ENCODE measurements at regions not wholly inside any gene's neighbourhood (a gene's known extent, or its start where the extent isn't known, plus 50 kb on each side); places are given as distances from the start of the nearest gene placed in this dataset.
A peak's percentile ranks its signal among the peaks of the same experiment; 100 is the strongest.

GRCh38 chr10:4661511-4662255 is 164.3 kb upstream of the AKR1E2 start:
- Histone ChIP-seq H3K36me3 (ENCODE audit: control insufficient read depth, insufficient read depth, low read length) (no peaks in the 10 kb centered on the region), H3K27me3 (ENCODE audit: control insufficient read depth, insufficient read depth, low read length) (no peaks in the 10 kb centered on the region), H3K4me3 (ENCODE audit: low read depth, low read length) (no peak overlapping the region)
- no peak for DNase-seq (ENCODE audit: low read depth)
- ChIA-PET POLR2A (no interaction called here), CTCF (no interaction called here)
- no peak for TF ChIP-seq CTCF (IDR thresholded peaks at IDR 0.05; ENCODE audit: insufficient read depth, low read depth, low read length)

GRCh38 chr10:4658777-4659176 is 167.2 kb upstream of the AKR1E2 start:
- DNase-seq (ENCODE audit: low read depth) = no peak
- POLR2A ChIA-PET = no interaction called here
- TF ChIP-seq CTCF (IDR thresholded peaks at IDR 0.05; ENCODE audit: insufficient read depth, low read depth, low read length) = no peak
- no peaks in the 10 kb centered on the region for H3K27me3 ChIP-seq (ENCODE audit: control insufficient read depth, insufficient read depth, low read length)
- H3K4me3 ChIP-seq (ENCODE audit: low read depth, low read length) = no peak overlapping the region
- H3K36me3 ChIP-seq (ENCODE audit: control insufficient read depth, insufficient read depth, low read length) = no peaks in the 10 kb centered on the region
- CTCF ChIA-PET = interaction anchor here (1.2 to 3.5 kb wide), 2 partner anchors 108 to 114 kb away, joined by 3 to 13 read pairs; no protein-coding TSS in a partner anchor

GRCh38 chr10:4656576-4657194 is 169.3 kb upstream of the AKR1E2 start:
- no peaks in the 10 kb centered on the region for H3K27me3 ChIP-seq (ENCODE audit: control insufficient read depth, insufficient read depth, low read length)
- H3K4me3 ChIP-seq (ENCODE audit: low read depth, low read length) = no peak overlapping the region
- CTCF ChIA-PET = interaction anchor here (0.6 to 3.5 kb wide), 22 partner anchors 11 to 1463 kb away, joined by 3 to 14 read pairs (median 4); no protein-coding TSS in a partner anchor
- peak; percentile 90 for TF ChIP-seq CTCF (IDR thresholded peaks at IDR 0.05; ENCODE audit: insufficient read depth, low read depth, low read length)
- no peaks in the 10 kb centered on the region for H3K36me3 ChIP-seq (ENCODE audit: control insufficient read depth, insufficient read depth, low read length)
- POLR2A ChIA-PET = no interaction called here
- DNase-seq (ENCODE audit: low read depth) = no peak

- DNase-seq (ENCODE audit: low read depth) = no peak
- Histone ChIP-seq H3K36me3 (ENCODE audit: control insufficient read depth, insufficient read depth, low read length) (no peaks in the 10 kb centered on the region), H3K4me3 (ENCODE audit: low read depth, low read length) (no peak overlapping the region), H3K27me3 (ENCODE audit: control insufficient read depth, insufficient read depth, low read length) (no peaks in the 10 kb centered on the region)
- ChIA-PET POLR2A (no interaction called here), CTCF (interaction anchor here (0.7 kb wide), 1 partner anchor 1447 kb away, joined by 3 read pairs; no protein-coding TSS in a partner anchor)
- TF ChIP-seq CTCF (IDR thresholded peaks at IDR 0.05; ENCODE audit: insufficient read depth, low read depth, low read length) = no peak
These were observed 170.1 kb upstream of the AKR1E2 start for GRCh38 chr10:4655879-4656278.

GRCh38 chr10:4655406-4655805 is 170.6 kb upstream of the AKR1E2 start:
- H3K27me3 ChIP-seq (ENCODE audit: control insufficient read depth, insufficient read depth, low read length) = no peaks in the 10 kb centered on the region
- POLR2A ChIA-PET = no interaction called here
- H3K4me3 ChIP-seq (ENCODE audit: low read depth, low read length) = no peak overlapping the region
- H3K36me3 ChIP-seq (ENCODE audit: control insufficient read depth, insufficient read depth, low read length) = no peaks in the 10 kb centered on the region
- CTCF ChIA-PET = interaction anchor here (0.7 kb wide), 2 partner anchors 779 to 1446 kb away, joined by 3 read pairs; no protein-coding TSS in a partner anchor
- TF ChIP-seq CTCF (IDR thresholded peaks at IDR 0.05; ENCODE audit: insufficient read depth, low read depth, low read length) = no peak
- no peak for DNase-seq (ENCODE audit: low read depth)
